Ovary (tissue), 7 donors: ENCODE measurements at regions not wholly inside any gene's neighbourhood (a gene's known extent, or its start where the extent isn't known, plus 50 kb on each side); places are given as distances from the start of the nearest gene placed in this dataset.

Source experiments
- DNase-seq, 5 donors: peaks; one replicate each; pipeline ENCODE4 v3.0.0-alpha.2; 2019 to 2020
- H3K27ac ChIP-seq, 2 donors: fragments of 200-600 bp; one replicate each; pipeline versions ENCODE4 v1.5.1 to v1.8.0; 2019 to 2022
- H3K27me3 ChIP-seq: fragments of 200-600 bp; one replicate; pipeline ENCODE4 v1.8.0; 2022
- H3K36me3 ChIP-seq: fragments of 200-600 bp; sonication (generic); one replicate; pipeline ENCODE4 v1.5.1; 2019
- H3K4me1 ChIP-seq: one replicate; pipeline ENCODE4 v1.8.1; 2013; ENCODE audit warnings: mild to moderate bottlenecking, moderate library complexity; ENCODE audit not compliant: insufficient read depth
- H3K4me3 ChIP-seq: fragments of 200-600 bp; sonication (generic); one replicate; pipeline ENCODE4 v1.5.1; 2017
- H3K9me3 ChIP-seq, 2 donors: fragments of 200-600 bp in 1 of 2; sonication (generic) in 1 of 2; one replicate each; pipeline versions ENCODE4 v1.5.1 to v1.8.1; 2013 to 2019; ENCODE audit warnings: mild to moderate bottlenecking in 1 of 2, moderate library complexity in 1 of 2
- EP300 ChIP-seq: sonication (generic); formaldehyde crosslinking; IDR thresholded peaks from one replicate; pipeline ENCODE4 v1.6.1; 2017; ENCODE audit warnings: antibody characterized with exemption
- POLR2A ChIP-seq: fragments of 450-650 bp; IDR thresholded peaks from one replicate; pipeline ENCODE4 v1.6.1; 2017; ENCODE audit warnings: antibody characterized with exemption, mild to moderate bottlenecking, moderate library complexity
- WGBS, 3 donors: extraction: QIAGEN DNeasy Blood & Tissue Kit in 1 of 3; methylation state at CpG; one replicate each; pipeline versions ENCODE4 v1.1.5 to v1.1.7; 2013 to 2017; 5-methylcytosine and 5-hydroxymethylcytosine counted together
- intact Hi-C, 4 donors: fragments of 100-400 bp; cut with DNase I; formaldehyde crosslinking; loops; one replicate each; pipeline versions ENCODE4 v1.11.0 to v1.15.1; 2022 to 2023
- TF ChIP-seq, protein P1 (sequence below), 3 donors: fragments of 450-650 bp in 2 of 3; fragments of 200-600 bp in 1 of 3; IDR thresholded peaks; one replicate each; pipeline versions ENCODE4 v1.5.1 to v1.8.0; 2016 to 2022; ENCODE audit warnings: antibody characterized with exemption in 3 of 3, mild to moderate bottlenecking in 1 of 3
- donor health status: DM: no; HTN: no; CAD: no; lungs with moderate emphysema.
- donor health status: DM: no; HTN: no; CAD: no.
- donor health status: Bipolar disorder and iron deficiency.
- donor health status: DM: no; HTN: no; CAD: no.
- donor health status: DM: yes; HTN: yes; CAD: no.

DNA sequence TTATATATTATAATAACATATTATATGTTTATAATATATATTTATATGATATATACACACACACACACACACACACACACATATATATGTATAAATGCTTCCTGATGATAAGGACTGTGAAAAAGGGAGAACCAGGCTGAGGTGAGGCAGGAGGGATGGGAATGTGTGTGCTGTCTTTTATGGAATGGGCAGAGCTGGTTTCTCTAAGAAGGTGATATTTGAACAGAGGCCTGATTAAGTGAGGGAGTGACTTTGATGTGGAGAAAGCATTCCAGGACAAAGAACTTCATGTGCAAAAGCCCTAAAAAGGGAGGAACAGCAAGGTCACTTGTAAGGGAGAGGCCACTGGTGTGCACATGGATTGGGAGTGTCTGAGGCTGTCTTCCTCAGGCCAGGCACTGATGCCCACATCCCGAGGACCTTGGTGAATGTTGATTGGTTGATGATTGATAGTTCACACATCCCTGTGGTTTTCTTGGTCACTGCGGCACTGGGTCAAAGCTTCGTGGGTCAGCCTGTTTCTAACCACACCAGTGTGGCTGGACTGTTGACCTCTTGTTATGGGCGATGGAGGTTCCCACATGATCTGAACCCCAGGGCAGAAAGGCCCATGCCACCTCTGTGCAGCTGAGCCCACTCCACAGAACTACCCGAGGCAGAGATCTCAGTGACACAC is 196.9 kb downstream of the MYCN start:
- TF ChIP-seq, protein P1, sequence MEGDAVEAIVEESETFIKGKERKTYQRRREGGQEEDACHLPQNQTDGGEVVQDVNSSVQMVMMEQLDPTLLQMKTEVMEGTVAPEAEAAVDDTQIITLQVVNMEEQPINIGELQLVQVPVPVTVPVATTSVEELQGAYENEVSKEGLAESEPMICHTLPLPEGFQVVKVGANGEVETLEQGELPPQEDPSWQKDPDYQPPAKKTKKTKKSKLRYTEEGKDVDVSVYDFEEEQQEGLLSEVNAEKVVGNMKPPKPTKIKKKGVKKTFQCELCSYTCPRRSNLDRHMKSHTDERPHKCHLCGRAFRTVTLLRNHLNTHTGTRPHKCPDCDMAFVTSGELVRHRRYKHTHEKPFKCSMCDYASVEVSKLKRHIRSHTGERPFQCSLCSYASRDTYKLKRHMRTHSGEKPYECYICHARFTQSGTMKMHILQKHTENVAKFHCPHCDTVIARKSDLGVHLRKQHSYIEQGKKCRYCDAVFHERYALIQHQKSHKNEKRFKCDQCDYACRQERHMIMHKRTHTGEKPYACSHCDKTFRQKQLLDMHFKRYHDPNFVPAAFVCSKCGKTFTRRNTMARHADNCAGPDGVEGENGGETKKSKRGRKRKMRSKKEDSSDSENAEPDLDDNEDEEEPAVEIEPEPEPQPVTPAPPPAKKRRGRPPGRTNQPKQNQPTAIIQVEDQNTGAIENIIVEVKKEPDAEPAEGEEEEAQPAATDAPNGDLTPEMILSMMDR (IDR thresholded peaks at IDR 0.05), result no peak
- TF ChIP-seq EP300 (no peak), POLR2A (no peak)

DNA sequence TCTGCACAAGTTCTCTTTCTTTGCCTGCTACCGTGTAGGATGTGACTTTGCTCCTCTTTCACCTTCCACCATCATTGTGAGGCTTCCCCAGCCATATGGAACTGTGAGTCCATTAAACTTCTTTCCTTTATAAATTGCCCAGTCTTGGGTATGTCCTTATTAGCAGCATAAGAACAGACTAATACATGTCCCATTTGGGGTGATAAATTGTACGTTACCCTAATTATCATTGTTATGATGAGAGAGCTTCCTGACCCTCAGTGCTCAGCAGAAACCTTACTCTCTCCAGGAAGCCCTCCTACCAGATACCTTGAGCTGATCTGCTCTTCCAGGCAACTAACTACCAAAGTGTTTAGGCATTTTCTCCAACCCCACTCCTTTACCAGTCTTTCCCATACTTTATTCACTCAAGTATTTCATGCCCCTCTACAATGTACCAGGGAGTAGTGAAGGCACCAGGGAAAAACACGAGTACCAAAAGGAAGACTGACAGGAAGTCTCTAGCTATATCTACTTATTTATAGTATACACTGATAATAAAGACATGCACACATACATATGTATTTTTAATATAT is 196.2 kb downstream of the MYCN start:
- Histone ChIP-seq H3K36me3 (no peaks in the 10 kb centered on the region), H3K4me1 (no peaks in the 10 kb centered on the region), H3K27ac (no peak overlapping the region), H3K27me3 (no peaks in the 10 kb centered on the region), H3K9me3 (no peaks in the 10 kb centered on the region), H3K4me3 (no peak overlapping the region)
- 82 to 86% (median 85%) methylated on average over 3 of the region's 3 CpGs for WGBS, 3 donors
- intact Hi-C loops, result no loop called here
- TF ChIP-seq, protein P1 (IDR thresholded peaks at IDR 0.05), result no peak
- TF ChIP-seq EP300 (no peak), POLR2A (no peak)
- no peak for DNase-seq

More for the DNA sequence above, 196.9 kb downstream of the MYCN start:
- DNase-seq, result no peak
- H3K4me3 ChIP-seq, result no peak overlapping the region
- WGBS, 3 donors, result 82 to 88% (median 86%) methylated on average over 5 of the region's 5 CpGs
- intact Hi-C loops, result no loop called here
- no peaks in the 10 kb centered on the region for H3K9me3 ChIP-seq
- H3K36me3 ChIP-seq, result no peaks in the 10 kb centered on the region
- H3K27me3 ChIP-seq, result no peaks in the 10 kb centered on the region
- no peaks in the 10 kb centered on the region for H3K4me1 ChIP-seq
- H3K27ac ChIP-seq, result no peak overlapping the region

DNA sequence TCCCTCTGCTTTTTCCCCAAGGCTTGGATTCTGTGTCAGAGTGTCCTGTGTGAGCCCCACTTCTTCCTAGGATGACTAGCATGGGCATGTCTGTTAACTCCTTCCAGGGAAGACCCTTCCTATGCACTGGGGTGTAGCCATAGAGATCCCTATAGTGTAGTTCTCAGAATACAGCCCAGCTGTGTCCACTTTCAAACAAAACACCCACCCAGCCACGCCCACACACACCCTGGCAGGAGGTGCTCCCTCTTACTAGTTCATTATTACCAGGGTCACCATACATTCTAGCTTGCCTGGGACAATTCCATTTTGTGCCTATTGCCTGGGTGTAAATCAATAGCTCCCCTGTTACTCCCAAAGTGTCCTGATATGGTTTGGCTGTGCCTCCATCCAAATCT is 195.6 kb downstream of the MYCN start:
- intact Hi-C loops, result no loop called here
- Histone ChIP-seq H3K4me1 (no peaks in the 10 kb centered on the region), H3K27ac (no peak overlapping the region), H3K36me3 (no peaks in the 10 kb centered on the region), H3K4me3 (no peak overlapping the region), H3K9me3 (no peaks in the 10 kb centered on the region), H3K27me3 (no peaks in the 10 kb centered on the region)
- TF ChIP-seq, protein P1 (IDR thresholded peaks at IDR 0.05), result no peak
- TF ChIP-seq POLR2A (no peak), EP300 (no peak)
- DNase-seq, result no peak
- WGBS, 3 donors, result 62 to 88% (median 77%) methylated on average over 1 of the region's 1 CpG

DNA sequence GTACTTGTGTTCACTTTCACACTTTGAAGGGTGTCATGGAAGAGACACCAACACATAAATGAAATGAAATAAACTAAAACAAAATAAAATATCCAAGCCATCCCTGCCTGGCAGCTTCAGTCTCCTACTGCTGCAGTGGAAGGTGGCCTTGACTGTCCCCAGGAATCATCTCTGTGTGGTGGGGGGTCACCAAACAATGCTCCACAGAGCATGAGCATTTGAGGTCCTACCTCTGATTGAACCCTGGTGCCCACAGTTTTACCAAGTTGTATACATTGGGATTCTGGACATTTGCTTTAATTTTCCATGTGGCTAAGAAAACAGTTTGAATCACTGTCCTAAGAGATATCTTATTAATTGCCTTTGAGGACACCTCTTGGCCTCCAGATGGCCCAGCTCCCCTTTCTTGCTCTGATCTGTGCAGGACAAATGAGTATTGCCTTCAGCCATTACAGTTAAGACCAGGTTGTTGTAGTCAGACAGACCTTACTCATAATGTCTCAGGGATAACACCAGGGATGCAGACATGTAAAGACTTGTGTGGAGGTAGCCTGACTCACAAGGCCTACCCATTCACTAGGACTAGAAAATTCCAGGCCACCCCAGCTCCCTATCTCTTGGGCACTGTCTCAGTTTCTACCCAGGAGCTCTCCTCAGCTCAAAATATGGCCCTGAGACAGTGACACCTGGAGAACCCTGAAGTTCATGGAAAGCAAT is 195.0 kb downstream of the MYCN start:
- Histone ChIP-seq H3K4me1 (no peaks in the 10 kb centered on the region), H3K36me3 (no peaks in the 10 kb centered on the region), H3K9me3 (no peaks in the 10 kb centered on the region), H3K27ac (no peak overlapping the region), H3K4me3 (no peak overlapping the region), H3K27me3 (no peaks in the 10 kb centered on the region)
- intact Hi-C loops, result no loop called here
- TF ChIP-seq, protein P1 (IDR thresholded peaks at IDR 0.05), result no peak
- TF ChIP-seq POLR2A (no peak), EP300 (no peak)
- no peak for DNase-seq
